ENCODE measurements at regions not wholly inside any gene's neighbourhood (a gene's known extent, or its start where the extent isn't known, plus 50 kb on each side); places are given as distances from the start of the nearest gene placed in this dataset.
"Not testable (repeated sequence)": the region's sequence is repeated elsewhere in the genome, so short reads cannot be mapped to it uniquely, and the experiment has no call there.

- no peak for DNase-seq
These were observed 93.9 kb downstream of the DACT1 start for GRCh38 chr14:58731465-58732293.

DNA sequence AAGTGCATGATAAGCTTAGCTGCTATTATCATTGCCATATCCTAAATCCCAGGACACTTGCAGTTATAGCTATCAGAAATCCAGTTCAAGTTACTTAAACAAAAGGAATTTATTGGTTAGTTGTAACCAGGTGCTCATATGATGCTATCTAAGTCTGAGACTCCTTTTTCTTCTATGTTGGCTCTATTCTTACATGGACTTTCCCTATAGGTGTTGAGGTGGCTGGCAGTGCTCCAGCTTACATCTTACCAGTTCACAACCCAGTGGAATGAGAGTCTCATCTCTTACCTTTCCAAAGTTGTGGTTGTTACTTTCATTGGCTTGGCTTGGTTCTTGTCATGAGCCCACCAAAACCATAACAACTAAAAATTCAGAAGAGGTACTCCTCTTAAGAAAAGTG is 94.6 kb downstream of the DACT1 start:
- peak; percentile 58 for DNase-seq

GRCh38 chr14:58733451-58734208 is 95.9 kb downstream of the DACT1 start:
- DNase-seq, result peak; percentile 51

DNA sequence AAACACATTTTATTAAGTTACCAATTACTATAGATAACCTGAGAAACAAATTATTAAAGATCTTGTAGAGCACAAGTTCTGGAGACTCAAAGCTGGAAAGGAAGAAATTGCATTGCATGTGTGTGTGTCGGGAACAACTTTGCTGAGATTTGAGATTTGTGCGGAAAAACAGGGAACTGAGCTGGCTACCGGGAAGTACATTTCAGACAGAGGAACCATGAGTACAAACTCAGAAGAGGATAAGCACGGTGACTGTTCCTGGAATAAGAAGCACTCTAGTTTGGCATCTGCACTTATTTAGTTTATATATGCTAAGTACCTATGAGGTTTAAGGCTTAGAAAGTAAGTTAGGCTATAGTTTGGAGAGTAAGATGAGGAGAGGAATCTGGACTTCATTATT is 97.8 kb downstream of the DACT1 start:
- no peak for DNase-seq

DNA sequence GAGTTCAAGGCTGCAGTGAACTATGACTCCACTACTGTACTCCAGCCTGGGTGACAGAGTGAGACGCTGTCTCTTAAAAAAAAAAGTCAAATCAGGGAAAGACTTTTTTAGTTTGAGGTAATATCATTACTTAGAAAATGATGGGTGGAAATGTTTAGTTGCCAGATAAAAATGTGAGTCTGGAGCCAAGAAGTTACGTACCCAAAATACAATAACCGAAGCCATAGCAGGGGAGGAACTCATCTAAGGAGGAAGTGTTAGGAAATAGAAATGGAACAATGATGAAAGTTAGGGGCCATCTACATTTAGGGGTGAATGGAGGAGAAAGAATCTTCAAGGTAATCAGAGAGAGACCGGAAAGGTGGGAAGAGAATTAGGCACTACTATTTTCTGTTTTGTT is 98.8 kb downstream of the DACT1 start:
- no peak for DNase-seq

- DNase-seq, result no peak
These were observed 99.7 kb downstream of the DACT1 start for GRCh38 chr14:58737511-58737910.

- peak; percentile 17 for DNase-seq
These were observed 100.6 kb downstream of the DACT1 start for GRCh38 chr14:58738189-58738836.

DNA sequence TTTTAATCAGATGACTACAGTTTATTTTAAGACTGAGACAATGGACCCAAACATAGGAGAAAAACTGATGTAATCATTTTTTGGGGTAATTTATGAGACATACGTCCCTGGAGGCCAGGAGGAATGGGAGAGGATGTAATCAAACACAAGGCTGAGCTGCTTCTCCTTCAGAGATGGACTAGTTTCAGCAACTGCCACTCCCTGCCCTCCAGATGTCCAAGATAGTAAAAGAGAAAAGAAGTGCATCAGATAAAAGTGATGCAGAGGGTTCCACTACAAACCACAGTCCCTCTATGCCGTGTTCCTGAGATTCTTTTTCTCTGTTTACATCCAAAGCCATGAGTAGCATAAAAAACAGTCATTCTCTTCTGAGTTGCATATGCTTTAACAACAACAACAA is 101.1 kb downstream of the DACT1 start:
- DNase-seq, result no peak

DNA sequence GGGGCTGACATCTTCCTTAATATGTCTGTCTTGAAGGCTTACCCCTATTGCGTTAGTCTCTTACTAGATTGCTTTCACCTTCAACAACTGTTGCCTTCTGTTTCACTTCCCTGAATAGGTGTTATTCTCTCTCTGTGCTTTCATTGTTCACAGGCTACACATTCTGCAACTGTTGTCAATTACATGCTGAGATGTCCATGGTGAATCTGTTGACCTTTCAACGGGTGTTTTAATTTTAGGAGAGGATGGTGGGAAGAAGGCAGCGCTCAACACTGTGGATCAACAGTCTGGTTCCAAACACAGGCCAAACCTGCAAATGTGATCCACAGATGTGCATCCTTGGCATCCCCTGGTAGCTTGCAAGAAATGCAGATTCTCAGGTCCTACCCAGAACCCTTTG is 101.9 kb downstream of the DACT1 start:
- DNase-seq, result no peak

DNA sequence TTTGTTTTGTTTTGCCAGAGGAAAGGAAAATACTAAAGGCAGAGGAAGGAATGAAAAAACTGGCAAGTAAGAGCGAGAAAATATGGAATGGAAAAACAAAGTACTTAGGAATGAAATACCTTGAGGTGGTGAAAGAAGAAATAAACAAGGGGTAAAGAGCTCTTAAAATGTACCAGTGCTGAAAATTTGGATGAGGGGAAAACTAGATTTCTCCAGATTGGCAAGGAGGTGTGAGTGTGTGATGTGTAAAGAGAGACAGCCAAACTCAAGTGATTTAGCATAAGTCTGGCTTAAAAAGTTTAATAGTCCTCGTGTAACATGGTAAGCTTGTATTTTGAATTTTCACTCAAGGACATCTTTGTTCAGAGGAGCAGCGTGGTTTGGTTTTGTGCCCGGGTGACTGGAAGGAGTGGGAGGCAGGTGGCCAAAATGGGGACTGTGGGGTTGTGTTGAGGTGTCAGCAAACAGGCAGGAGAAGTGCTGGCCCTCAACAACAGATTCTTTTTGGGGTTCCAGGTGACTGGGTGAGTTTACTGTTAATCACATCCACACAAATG is 102.7 kb downstream of the DACT1 start:
- no peak for DNase-seq

DNA sequence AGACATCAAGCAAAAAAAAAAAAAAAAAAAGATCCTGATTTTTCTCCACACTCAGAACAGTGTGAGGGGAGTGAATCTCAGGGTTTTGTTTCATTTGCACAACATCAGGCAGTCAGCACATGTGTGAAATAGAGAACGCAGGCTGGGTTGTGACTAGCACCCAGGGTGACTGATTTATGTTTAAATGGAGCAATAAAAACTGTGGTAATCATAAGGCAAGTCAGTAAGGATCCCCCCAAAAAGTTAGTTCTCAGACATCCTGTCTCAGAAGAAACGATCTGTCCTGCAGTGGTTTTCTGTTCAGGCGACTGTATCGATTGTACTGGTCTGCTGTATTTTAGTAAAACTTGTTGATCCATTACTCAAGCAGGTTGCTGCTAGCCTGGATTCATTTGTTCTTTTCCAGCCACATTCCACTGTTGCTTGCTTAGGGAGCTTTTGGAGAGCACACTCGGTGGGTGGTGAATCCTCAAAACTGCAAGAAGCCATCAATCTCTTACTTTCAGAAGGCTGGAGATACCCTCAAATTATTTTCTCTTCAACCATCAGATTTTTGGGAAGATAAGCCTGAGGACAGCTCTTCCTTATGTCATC is 107.1 kb downstream of the DACT1 start:
- no peak for DNase-seq

DNA sequence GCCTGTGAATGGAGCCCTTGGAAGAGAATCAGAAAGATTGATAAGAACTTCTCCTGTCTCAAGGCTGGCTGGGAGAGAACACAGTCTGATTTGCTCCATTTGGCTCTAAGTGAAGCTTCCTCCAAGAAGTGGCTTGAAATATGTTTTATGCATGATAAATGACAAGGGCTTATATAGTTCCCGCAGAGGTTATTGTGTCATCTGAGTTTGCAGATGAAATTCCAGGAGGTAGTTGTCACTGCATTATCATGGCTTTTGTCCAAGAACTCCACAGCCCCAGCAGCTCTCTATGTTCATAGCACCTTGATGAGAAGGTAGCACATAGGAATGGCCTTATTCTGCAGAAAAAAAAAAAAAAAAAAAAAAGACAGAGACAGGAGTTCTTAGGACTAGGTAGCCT is 108.5 kb downstream of the DACT1 start:
- no peak for DNase-seq

GRCh38 chr14:58746701-58747100 is 108.9 kb downstream of the DACT1 start:
- no peak for DNase-seq

DNA sequence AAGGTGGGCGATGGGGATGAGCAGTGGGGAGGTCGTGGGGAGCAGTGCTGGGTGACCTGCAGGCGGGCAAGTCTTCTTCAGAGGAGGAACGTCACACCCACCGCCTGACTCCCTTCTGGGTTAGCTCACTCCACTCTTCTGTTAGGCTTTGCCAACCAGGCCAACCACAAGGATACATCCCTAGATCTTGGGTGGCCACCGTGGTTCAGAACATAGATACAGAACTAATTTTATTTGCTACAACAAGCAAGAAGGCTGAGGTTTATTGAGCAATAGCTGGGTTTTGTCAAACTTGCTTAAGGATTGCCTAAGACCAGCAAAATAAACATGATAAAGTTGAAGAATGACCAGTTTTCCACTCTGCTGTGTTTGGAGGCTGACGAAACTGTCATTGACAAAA is 109.4 kb downstream of the DACT1 start:
- DNase-seq, result no peak

- not testable (repeated sequence) for DNase-seq
These were observed 110.5 kb downstream of the DACT1 start for GRCh38 chr14:58748251-58748650.

DNA sequence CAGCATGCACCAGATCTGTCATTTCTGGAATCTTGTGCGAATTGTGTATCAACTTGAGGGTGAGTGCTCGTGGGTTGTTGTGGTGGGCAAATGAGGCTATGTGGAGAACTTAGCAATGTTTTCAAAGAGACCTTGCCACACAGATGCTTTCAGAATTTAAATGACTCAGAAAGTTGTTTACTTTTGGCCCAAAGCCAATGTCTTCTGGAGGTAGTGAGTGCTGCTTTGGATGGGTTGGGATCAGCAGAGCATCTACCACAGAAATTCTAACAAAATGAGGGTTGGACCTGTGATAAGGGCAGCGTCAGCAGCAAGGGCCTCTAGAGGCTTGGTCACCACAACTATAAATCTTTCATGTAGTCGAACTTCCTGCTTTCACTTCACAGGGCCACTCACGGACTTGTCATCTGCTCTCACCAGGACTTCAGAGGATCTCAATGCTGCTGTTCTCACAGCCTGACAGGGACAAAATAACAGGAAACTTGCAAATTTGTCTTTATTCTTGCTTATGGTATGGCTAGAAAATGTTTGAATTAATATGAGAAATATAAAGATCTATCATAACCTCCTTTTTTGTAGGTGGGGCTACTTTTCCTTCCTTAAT is 111.4 kb downstream of the DACT1 start:
- peak; percentile 54 for DNase-seq

- DNase-seq, result no peak
These were observed 112.8 kb downstream of the DACT1 start for GRCh38 chr14:58750321-58751269.

GRCh38 chr14:58751788-58752187 is 114.0 kb downstream of the DACT1 start:
- no peak for DNase-seq

- DNase-seq, result no peak
These were observed 114.5 kb downstream of the DACT1 start for GRCh38 chr14:58752289-58752688.

DNA sequence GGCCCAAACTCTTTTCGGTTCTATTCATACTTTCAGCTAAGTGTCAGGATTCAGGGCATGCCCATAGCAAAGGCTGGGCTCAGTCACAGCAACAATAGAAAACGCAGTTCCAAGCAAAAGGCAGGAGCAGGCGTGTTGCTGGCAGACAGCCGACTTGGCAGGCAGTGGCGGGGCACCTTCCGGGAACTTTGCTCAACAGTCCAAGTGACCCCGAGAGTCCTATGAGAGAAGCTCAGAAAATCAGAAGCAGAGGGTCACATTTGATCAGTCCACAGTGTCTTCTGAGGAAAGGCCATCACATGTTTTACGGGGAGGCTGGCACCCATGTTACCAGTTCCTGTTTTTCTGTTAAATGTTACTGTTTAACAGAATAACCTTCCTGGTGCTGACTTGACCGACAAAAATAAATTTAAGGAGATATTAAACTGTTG is 115.0 kb downstream of the DACT1 start:
- no peak for DNase-seq

Data from activated CD4-positive, alpha-beta T cell treated with anti-CD3 and anti-CD28 coated beads for 48 hours (primary cell).